ENCODE measurements at regions not wholly inside any gene's neighbourhood (a gene's known extent, or its start where the extent isn't known, plus 50 kb on each side); places are given as distances from the start of the nearest gene placed in this dataset.

- TF ChIP-seq POLR2A (IDR thresholded peaks at IDR 0.05; ENCODE audit: low read depth, low read length) (no peak), POLR2AphosphoS5 (IDR thresholded peaks at IDR 0.05; ENCODE audit: low read depth, low read length) (no peak)
Observed at GRCh38 chr10:33630761-33631160, 296.3 kb upstream of the NRP1 start.
